K562 (cell line): ENCODE measurements at regions not wholly inside any gene's neighbourhood (a gene's known extent, or its start where the extent isn't known, plus 50 kb on each side); places are given as distances from the start of the nearest gene placed in this dataset.

Experiments used
- ATAC-seq: fragments of 200-7000 bp; cut with Tn5 transposase; 3 replicates; pipeline ENCODE4 v1.9.1; 2020; ENCODE audit warnings: moderate library complexity
- BruUV-seq: library from RNA; stranded (reverse); fragments of 400-500 nt; replicated peaks from 2 replicates; lab custom pipeline; 2021; lab: Mats Ljungman, UMichigan
- CTCF ChIA-PET: fragments of 300-600 bp; formaldehyde crosslinking; extraction: SDS; loops from one replicate; lab custom pipeline; 2021; ENCODE audit warnings: low intra/inter-chr PET ratio; lab: Yijun Ruan, JAX
- POLR2A ChIA-PET: fragments of 300-600, 350-650 bp; sonication (Branson Sonifier 250); formaldehyde crosslinking; extraction: SDS; loops from one replicate; lab custom pipeline; 2021; ENCODE audit warnings: antibody characterized with exemption, inconsistent platforms; lab: Yijun Ruan, JAX
- DNase-seq, 4 experiments: peaks; one replicate each; pipeline versions ENCODE4 v3.0.0 to v3.0.0-alpha.2; 2011 to 2018; ENCODE audit warnings: low spot score in 3 of 4, mixed read lengths in 3 of 4; ENCODE audit errors: extremely low read depth in 1 of 4
- FAIRE-seq: peaks from 2 replicates; lab custom pipeline; 2011; peaks lifted over from hg19 to GRCh38; lab: Jason Lieb, UNC
- H2AFZ ChIP-seq: 2 replicates; pipeline ENCODE4 v1.6.0; 2011; ENCODE audit warnings: low read depth, low read length, control low read depth, inconsistent platforms
- H3K27ac ChIP-seq: fragments of 200-600 bp; 3 replicates; pipeline ENCODE4 v1.8.0; 2011; ENCODE audit warnings: low read depth, mild to moderate bottlenecking, control low read depth, inconsistent platforms, low read length, moderate library complexity, mixed read lengths; ENCODE audit errors: extremely low read depth
- H3K27me3 ChIP-seq, 2 experiments: fragments of 300-600 bp in 1 of 2; 2 replicates in 1 of 2; 3 replicates in 1 of 2; pipeline versions ENCODE4 v1.6.0 to v1.8.0; 2011; ENCODE audit warnings: inconsistent platforms in 2 of 2, low read length in 2 of 2, mild to moderate bottlenecking in 1 of 2, mixed read lengths in 1 of 2, moderate library complexity in 1 of 2; ENCODE audit not compliant: control insufficient read depth in 2 of 2, insufficient read depth in 2 of 2
- H3K36me3 ChIP-seq: fragments of 300-600 bp; 3 replicates; pipeline ENCODE4 v1.8.0; 2011; ENCODE audit warnings: mild to moderate bottlenecking, low read length, inconsistent platforms; ENCODE audit not compliant: control insufficient read depth, insufficient read depth
- H3K4me1 ChIP-seq, 2 experiments: fragments of 200-600 bp in 1 of 2; replicated peaks in 1 of 2; 2 replicates in 1 of 2; 3 replicates in 1 of 2; pipeline versions ENCODE4 v1.5.1 to v1.8.0; 2011; ENCODE audit warnings: inconsistent platforms in 2 of 2, low read length in 2 of 2, mild to moderate bottlenecking in 1 of 2, mixed read lengths in 1 of 2, moderate library complexity in 1 of 2; ENCODE audit not compliant: control insufficient read depth in 2 of 2, insufficient read depth in 2 of 2
- H3K4me2 ChIP-seq: 2 replicates; pipeline ENCODE4 v1.6.1; 2011; ENCODE audit warnings: low read length, control low read depth, inconsistent platforms, mixed read lengths; ENCODE audit not compliant: insufficient read depth
- H3K4me3 ChIP-seq: fragments of 200-600 bp; sonication (generic), shearing (Covaris generic); 2 replicates; pipeline ENCODE4 v1.5.1; 2016; ENCODE audit warnings: control low read depth, inconsistent platforms
- H3K79me2 ChIP-seq: fragments of 200-600 bp; 3 replicates; pipeline ENCODE4 v1.8.0; 2011; ENCODE audit warnings: low read length, inconsistent platforms; ENCODE audit not compliant: control insufficient read depth, insufficient read depth
- H3K9ac ChIP-seq, 2 experiments: 2 replicates each; pipeline versions ENCODE4 v1.6.0 to v1.6.1; 2011; ENCODE audit warnings: low read depth in 2 of 2, low read length in 2 of 2, control low read depth in 1 of 2, inconsistent platforms in 1 of 2, mild to moderate bottlenecking in 1 of 2, mixed read lengths in 1 of 2; ENCODE audit not compliant: insufficient read depth in 1 of 2
- H3K9me1 ChIP-seq: one replicate; pipeline ENCODE4 v1.6.0; 2011; ENCODE audit warnings: inconsistent platforms, mild to moderate bottlenecking, low read length, moderate library complexity; ENCODE audit not compliant: control insufficient read depth, insufficient read depth
- H3K9me3 ChIP-seq: replicated peaks from 2 replicates; pipeline ENCODE4 v1.5.1; 2011; ENCODE audit warnings: low read depth, low read length, inconsistent platforms; ENCODE audit not compliant: control insufficient read depth, insufficient read depth
- H4K20me1 ChIP-seq: replicated peaks from 2 replicates; pipeline ENCODE4 v1.6.1; 2011; ENCODE audit warnings: low read length, inconsistent platforms, mixed read lengths; ENCODE audit not compliant: control insufficient read depth, insufficient read depth
- KLF10 ChIP-seq: fragments of 250-450 bp; sonication (Bioruptor Pico); IDR thresholded peaks from 2 replicates; pipeline ENCODE4 v1.6.1; 2021; ENCODE audit warnings: matching md5 sums
- NCOR1 ChIP-seq: fragments of 450-650 bp; IDR thresholded peaks from 2 replicates; pipeline ENCODE4 v1.6.1; 2016; ENCODE audit warnings: mild to moderate bottlenecking, moderate library complexity
- PHF21A ChIP-seq: fragments of 450-650 bp; IDR thresholded peaks from 2 replicates; pipeline ENCODE4 v1.6.1; 2017; ENCODE audit warnings: low read depth, borderline replicate concordance
- SMAD1 ChIP-seq: fragments of 150-350 bp; IDR thresholded peaks from 2 replicates; pipeline ENCODE4 v1.6.1; 2014; ENCODE audit warnings: low read length, low read depth; ENCODE audit not compliant: partially characterized antibody
- SMARCC2 ChIP-seq: fragments of 450-650 bp; IDR thresholded peaks from 2 replicates; pipeline ENCODE4 v1.6.1; 2017; ENCODE audit warnings: antibody characterized with exemption, moderate library complexity, mild to moderate bottlenecking, low read depth
- WGBS: fragments of 100-300 bp; shearing (Covaris generic); methylation state at CpG from one replicate; pipeline ENCODE4 v1.1.6; 2016; ENCODE audit warnings: low coverage, mixed read lengths; ENCODE audit not compliant: insufficient coverage; ENCODE audit errors: missing lambda C conversion rate; 5-methylcytosine and 5-hydroxymethylcytosine counted together
- in situ Hi-C: fragments of 300-500 bp; cut with MboI; formaldehyde crosslinking; loops from 4 replicates; pipeline ENCODE4 v1.15.0; 2018; ENCODE audit warnings: inconsistent platforms, mixed read lengths
- intact Hi-C: fragments of 100-400 bp; cut with micrococcal nuclease; formaldehyde crosslinking; loops from 2 replicates; pipeline ENCODE4 v1.14.2; 2022
- TF ChIP-seq, protein P1 (sequence below), 2 experiments: fragments of 450-650 bp; IDR thresholded peaks; 2 replicates each; pipeline ENCODE4 v1.6.1; 2016; ENCODE audit warnings: mild to moderate bottlenecking in 2 of 2, borderline replicate concordance in 1 of 2, low read depth in 1 of 2, moderate library complexity in 1 of 2
- TF ChIP-seq, protein P2 (sequence below), 2 experiments: fragments of 450-650 bp in 1 of 2; IDR thresholded peaks; 2 replicates each; pipeline ENCODE4 v1.6.1; 2011 to 2017; ENCODE audit warnings: low read depth in 2 of 2, antibody characterized with exemption in 1 of 2, borderline replicate concordance in 1 of 2, low read length in 1 of 2, mild to moderate bottlenecking in 1 of 2, mixed read lengths in 1 of 2; ENCODE audit not compliant: control insufficient read depth in 1 of 2
- TF ChIP-seq, protein P3 (sequence below): fragments of 250-450 bp; sonication (Bioruptor Pico); IDR thresholded peaks from 2 replicates; pipeline ENCODE4 v1.5.0; 2022; ENCODE audit warnings: mild to moderate bottlenecking

DNA sequence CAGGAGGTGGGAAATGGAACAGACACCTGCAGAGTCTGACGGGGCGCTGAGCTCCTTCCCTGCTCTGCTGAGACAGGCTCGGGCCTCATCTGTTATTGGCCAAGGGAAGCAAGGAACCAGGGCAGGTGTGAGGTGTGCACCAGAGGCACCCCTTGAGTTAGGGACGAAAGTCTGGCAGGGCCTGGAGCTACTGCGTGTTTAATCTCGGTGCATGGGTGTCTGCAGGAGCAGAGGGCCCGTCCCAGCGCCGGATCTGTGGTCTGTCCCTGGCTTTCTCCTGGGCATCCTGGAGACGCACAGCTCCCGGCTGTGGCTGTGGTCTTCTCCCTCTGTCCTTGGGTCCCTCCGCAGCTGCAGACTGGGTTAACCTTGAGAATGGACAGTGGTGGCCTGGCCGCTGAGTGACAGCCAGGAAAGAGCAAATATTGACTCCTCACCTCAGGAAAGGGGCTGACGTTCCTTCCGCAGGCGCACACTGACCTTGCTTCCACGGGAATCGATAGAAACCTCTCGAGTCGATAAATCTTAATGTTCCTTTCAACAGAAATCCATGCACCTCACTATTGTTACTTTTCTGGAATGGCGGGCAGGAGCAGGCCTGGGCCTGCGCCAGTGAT lies 975.6 kb downstream of the BRD1 start:
- H3K4me2 ChIP-seq, result no peak overlapping the region
- H3K4me3 ChIP-seq, result no peak overlapping the region
- H3K9ac ChIP-seq, result no peak overlapping the region
- no peaks in the 10 kb centered on the region for H3K36me3 ChIP-seq
- no peak overlapping the region for H2AFZ ChIP-seq
- H4K20me1 ChIP-seq, result no peaks in the 10 kb centered on the region; the same call in 1 of the 2 replicates
- CTCF ChIA-PET, result no interaction called here
- POLR2A ChIA-PET, result no interaction called here
- WGBS, result 0% methylated on average over 15 of the region's 22 CpGs
- no peaks in the 10 kb centered on the region for H3K9me3 ChIP-seq
- ATAC-seq (no peak), FAIRE-seq (no peak), DNase-seq (no peak)
- no peaks in the 10 kb centered on the region for H3K4me1 ChIP-seq
- no TSS peak for BruUV-seq
- no peaks in the 10 kb centered on the region for H3K9me1 ChIP-seq
- H3K27me3 ChIP-seq, result no peaks in the 10 kb centered on the region; a peak in 1 of 5 replicates
- in situ Hi-C loops (no loop called here), intact Hi-C loops (no loop called here)
- no peaks in the 10 kb centered on the region for H3K79me2 ChIP-seq
- H3K27ac ChIP-seq, result no peak overlapping the region
- TF ChIP-seq PHF21A (no peak), KLF10 (no peak), SMAD1 (no peak), NCOR1 (no peak), SMARCC2 (no peak)
- TF ChIP-seq, protein P1, sequence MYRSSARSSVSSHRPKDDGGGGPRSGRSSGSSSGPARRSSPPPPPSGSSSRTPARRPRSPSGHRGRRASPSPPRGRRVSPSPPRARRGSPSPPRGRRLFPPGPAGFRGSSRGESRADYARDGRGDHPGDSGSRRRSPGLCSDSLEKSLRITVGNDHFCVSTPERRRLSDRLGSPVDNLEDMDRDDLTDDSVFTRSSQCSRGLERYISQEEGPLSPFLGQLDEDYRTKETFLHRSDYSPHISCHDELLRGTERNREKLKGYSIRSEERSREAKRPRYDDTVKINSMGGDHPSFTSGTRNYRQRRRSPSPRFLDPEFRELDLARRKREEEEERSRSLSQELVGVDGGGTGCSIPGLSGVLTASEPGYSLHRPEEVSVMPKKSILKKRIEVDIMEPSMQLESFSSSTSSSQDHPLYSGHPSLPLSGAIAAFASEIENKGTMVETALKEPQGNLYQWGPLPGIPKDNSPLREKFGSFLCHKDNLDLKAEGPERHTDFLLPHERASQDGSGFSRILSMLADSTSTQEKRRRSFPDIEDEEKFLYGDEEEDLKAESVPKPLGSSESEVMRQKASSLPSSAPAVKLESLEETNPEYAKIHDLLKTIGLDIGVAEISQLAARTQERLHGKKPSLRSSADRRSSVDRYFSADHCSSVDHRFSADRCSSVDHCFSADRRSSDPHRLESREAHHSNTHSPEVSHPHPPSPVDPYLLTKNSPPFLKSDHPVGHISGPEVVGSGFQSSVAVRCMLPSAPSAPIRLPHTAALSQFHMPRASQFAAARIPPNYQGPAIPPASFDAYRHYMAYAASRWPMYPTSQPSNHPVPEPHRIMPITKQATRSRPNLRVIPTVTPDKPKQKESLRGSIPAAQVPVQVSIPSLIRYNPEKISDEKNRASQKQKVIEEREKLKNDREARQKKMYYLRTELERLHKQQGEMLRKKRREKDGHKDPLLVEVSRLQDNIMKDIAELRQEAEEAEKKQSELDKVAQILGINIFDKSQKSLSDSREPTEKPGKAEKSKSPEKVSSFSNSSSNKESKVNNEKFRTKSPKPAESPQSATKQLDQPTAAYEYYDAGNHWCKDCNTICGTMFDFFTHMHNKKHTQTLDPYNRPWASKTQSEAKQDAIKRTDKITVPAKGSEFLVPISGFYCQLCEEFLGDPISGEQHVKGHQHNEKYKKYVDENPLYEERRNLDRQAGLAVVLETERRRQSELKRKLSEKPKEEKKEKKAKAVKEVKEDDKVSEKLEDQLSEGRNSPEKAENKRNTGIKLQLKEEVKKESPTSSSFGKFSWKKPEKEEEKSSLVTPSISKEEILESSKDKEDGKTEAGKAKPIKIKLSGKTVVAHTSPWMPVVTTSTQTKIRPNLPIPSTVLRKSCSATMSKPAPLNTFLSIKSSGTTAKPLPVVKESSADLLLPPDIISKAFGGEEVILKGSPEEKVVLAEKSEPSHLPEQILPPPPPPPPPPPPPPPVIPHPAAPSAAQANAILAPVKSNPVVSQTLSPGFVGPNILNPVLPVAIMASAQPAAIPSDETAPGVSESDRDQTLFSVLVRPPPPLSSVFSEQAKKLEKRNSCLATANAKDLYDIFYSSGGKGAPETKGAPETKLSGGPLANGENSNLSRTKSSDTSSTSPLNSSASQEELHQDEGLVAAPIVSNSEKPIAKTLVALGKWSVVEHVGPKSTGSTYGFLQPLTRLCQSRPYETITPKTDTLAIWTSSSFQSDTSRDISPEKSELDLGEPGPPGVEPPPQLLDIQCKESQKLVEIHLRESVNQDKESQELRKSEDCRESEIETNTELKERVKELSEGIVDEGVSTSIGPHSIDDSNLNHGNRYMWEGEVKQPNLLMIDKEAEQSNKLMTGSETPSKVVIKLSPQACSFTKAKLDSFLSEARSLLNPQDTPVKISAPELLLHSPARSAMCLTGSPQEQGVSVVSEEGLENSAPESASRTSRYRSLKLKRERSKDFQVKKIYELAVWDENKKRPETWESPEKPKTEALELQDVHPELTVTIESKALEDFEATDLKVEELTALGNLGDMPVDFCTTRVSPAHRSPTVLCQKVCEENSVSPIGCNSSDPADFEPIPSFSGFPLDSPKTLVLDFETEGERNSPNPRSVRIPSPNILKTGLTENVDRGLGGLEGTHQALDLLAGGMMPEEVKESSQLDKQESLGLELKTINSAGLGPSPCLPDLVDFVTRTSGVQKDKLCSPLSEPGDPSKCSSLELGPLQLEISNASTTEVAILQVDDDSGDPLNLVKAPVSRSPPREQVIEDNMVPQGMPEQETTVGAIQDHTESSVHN (IDR thresholded peaks at IDR 0.05; ENCODE audit: borderline replicate concordance in 1 of 2, low read depth in 1 of 2), result no peak
- TF ChIP-seq, protein P2, sequence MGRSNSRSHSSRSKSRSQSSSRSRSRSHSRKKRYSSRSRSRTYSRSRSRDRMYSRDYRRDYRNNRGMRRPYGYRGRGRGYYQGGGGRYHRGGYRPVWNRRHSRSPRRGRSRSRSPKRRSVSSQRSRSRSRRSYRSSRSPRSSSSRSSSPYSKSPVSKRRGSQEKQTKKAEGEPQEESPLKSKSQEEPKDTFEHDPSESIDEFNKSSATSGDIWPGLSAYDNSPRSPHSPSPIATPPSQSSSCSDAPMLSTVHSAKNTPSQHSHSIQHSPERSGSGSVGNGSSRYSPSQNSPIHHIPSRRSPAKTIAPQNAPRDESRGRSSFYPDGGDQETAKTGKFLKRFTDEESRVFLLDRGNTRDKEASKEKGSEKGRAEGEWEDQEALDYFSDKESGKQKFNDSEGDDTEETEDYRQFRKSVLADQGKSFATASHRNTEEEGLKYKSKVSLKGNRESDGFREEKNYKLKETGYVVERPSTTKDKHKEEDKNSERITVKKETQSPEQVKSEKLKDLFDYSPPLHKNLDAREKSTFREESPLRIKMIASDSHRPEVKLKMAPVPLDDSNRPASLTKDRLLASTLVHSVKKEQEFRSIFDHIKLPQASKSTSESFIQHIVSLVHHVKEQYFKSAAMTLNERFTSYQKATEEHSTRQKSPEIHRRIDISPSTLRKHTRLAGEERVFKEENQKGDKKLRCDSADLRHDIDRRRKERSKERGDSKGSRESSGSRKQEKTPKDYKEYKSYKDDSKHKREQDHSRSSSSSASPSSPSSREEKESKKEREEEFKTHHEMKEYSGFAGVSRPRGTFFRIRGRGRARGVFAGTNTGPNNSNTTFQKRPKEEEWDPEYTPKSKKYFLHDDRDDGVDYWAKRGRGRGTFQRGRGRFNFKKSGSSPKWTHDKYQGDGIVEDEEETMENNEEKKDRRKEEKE (IDR thresholded peaks at IDR 0.05; ENCODE audit: borderline replicate concordance in 1 of 2, control insufficient read depth in 1 of 2, low read depth in 2 of 2, low read length in 1 of 2), result no peak
- TF ChIP-seq, protein P3, sequence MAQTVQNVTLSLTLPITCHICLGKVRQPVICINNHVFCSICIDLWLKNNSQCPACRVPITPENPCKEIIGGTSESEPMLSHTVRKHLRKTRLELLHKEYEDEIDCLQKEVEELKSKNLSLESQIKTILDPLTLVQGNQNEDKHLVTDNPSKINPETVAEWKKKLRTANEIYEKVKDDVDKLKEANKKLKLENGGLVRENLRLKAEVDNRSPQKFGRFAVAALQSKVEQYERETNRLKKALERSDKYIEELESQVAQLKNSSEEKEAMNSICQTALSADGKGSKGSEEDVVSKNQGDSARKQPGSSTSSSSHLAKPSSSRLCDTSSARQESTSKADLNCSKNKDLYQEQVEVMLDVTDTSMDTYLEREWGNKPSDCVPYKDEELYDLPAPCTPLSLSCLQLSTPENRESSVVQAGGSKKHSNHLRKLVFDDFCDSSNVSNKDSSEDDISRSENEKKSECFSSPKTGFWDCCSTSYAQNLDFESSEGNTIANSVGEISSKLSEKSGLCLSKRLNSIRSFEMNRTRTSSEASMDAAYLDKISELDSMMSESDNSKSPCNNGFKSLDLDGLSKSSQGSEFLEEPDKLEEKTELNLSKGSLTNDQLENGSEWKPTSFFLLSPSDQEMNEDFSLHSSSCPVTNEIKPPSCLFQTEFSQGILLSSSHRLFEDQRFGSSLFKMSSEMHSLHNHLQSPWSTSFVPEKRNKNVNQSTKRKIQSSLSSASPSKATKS (CRISPR knock-in tag), result no peak
